HPDE6-E6E7 (cell line): ENCODE measurements at regions not wholly inside any gene's neighbourhood (a gene's known extent, or its start where the extent isn't known, plus 50 kb on each side); places are given as distances from the start of the nearest gene placed in this dataset.

Experiments used
- DNase-seq: peaks from one replicate; pipeline ENCODE4 v3.0.0; 2011; ENCODE audit warnings: missing footprints; ENCODE audit errors: extremely low spot score

DNA sequence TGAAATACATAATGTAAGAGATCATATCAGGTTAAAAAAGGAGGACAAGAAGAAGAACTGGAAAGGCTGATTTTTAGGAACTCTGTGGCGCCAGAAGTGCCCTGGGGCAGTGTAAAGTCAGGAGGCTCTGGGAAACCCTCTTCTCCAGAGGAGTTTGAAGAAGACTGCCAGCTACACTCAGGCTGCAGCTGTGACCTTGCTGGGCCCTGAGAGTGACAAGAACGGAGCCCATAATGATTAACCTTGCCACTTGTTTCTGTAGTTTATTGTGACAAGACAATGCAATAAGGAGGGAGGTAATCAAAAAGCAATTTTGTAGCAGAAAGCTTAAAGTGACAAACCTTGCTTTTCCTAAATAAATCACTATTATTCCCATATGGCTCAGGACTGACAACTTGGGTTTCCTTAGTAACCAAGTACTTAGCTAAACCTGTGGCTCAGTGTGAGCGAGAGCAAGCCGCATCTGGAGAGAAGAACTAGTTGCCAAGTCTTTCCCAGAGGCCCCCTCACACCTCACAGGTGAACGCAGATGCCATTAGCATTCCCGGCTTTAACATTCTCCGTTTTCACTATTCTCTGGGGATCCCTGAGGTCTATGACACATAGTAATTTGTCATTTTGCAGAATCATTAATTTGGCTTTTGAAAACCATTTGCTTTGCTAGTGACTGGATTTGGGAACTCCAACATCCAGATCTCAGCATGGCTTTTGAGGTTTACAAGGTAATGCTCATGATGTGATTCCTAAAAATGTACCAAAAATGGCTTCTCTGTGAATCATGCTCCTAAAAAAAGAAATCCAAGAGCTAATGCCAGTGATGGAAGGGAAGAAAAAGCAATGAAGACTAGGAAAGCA, 115.9 kb downstream of the OMA1 start:
- no peak for DNase-seq

DNA sequence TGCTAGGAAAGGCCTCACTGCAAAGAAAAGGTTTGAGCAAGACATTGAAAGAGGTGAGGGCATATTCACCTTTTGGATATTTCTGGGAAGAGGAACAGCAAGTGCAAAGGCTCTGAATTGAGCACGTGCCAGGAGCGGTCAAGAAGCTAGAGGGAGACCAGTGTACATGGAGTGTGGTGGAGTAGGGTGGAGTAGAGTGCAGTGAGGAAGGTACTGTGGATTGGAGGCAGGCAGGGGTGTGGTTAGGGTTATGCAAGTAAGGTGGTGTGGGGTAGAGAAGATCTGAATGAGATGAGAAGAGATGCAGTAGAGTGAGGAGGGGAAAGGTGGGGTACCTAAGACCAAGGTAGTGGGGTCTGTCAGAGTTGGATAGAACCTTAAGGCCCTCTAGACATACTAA, 119.6 kb downstream of the OMA1 start:
- DNase-seq = no peak

DNA sequence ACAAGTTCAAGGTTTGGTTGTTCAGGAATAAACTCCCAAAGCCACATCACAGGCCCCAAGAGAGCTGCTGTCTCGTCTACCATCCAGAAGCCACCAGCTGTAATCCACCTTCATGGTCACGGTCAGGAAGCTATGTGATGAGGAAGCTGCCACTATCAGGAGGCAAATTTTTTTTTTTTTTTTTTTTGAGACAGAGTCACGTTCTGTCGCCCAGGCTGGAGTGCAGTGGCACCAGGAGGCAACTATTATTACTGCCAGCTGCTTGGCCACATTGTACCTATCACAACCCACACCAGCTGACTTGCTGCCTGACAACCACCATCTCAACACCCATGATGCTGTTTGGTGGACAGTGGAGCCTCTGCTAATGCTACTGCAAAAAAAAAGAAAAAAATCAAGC, 124.1 kb downstream of the OMA1 start:
- DNase-seq = no peak

DNA sequence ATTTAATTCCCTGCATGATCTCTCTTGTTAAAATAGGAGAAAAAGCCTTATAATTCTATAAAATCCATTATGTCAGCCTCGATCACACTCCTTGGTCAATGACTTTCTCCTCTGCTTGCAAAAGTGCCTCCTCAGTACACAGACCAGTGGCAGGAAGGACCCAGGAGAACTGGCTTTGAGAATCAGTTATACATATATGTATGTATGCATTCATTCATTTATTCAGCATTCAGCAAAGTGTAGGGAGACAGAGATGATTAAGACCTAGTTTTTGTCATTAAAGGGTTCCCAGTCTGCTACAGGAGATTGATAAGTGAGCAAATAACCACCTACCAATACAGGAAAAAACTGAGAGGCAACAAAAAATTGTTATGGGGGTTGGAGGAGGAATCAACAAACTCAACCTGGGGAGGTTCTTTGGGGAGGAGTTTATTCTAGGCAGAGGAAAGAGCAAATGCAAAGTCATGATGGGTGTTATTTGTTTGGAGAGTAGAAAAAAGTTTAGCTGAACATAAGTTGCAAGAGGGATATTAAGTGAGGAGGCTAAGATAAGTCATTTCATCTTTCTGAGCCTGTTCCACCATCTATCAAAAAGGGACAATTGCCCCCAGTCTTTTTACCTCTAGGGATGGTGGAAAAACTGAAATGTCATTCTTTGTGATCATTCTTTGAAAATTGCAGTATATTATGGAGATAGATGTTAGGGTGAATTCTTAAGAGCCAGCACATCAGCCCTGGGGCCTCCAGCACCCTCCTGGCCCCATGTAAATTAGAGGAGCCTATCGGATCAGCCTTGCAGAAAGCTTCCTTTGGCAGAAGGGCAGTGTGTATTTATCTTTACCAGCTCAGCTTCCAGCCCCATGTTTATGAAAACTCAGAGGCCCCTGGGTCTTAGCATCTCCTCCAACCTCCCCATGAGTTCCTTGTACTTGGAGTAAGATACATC, 128.0 kb downstream of the OMA1 start:
- DNase-seq = no peak

DNA sequence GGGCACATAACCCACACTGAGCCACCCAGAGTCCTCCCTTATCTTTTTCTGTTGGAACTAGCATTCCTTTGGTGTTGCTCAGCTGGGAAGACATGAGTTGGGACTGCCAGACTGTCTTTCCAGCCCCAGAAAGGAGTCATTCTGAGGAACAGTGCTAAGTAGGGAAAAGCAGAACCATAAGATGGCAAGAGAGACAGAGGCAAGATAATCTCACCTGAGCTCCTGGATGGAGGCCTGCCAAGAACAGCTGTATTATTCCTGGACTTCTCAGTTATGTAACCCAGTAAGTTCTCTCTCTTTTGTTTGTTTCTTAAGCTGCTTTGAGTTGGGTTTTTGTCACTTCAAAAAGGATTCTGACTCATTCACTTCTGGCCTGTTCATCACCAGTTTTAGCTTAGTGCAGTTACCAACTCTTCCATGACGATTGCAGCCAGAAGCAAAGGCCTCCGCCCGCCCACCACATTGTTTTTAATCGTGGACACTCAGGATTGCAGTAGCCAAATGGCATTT, 134.4 kb downstream of the OMA1 start:
- DNase-seq = no peak

DNA sequence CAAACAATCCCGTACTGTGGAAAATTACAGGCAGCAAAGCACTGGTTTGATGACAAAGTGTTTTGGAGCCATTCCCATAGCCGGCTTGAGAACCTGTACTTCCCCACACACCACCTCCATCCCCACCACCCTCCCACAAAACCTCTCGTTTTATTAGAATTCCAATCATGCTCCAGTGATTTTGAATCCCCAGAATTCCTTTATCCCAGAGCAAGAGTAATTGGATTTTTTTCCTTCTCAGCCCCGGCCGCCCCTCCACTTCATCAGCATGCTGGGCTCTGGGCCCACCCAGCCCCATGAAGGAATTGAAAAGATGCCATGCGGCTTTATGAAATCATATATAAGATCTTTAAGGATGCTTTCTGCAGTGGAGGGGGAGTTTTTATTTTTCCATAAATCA, 136.6 kb downstream of the OMA1 start:
- no peak for DNase-seq

DNA sequence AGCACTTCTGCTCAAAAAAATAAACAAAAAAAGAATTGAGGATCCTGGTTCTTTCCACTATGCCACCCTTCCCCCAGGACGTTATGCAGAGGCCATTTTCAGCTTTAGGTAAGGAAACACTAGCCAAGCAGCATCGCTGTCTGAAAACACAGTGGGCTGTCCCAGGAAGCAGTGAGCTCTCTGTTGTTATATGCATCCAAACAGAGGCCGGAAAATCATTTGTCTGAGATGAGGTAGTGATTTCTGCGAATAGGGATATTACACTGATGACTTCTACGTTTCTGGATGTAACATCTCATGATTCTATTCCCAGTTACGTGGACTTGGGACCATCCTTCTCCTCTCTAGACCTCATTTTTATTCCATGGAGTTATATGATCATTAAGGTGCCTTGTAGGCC, 137.2 kb downstream of the OMA1 start:
- DNase-seq = no peak

DNA sequence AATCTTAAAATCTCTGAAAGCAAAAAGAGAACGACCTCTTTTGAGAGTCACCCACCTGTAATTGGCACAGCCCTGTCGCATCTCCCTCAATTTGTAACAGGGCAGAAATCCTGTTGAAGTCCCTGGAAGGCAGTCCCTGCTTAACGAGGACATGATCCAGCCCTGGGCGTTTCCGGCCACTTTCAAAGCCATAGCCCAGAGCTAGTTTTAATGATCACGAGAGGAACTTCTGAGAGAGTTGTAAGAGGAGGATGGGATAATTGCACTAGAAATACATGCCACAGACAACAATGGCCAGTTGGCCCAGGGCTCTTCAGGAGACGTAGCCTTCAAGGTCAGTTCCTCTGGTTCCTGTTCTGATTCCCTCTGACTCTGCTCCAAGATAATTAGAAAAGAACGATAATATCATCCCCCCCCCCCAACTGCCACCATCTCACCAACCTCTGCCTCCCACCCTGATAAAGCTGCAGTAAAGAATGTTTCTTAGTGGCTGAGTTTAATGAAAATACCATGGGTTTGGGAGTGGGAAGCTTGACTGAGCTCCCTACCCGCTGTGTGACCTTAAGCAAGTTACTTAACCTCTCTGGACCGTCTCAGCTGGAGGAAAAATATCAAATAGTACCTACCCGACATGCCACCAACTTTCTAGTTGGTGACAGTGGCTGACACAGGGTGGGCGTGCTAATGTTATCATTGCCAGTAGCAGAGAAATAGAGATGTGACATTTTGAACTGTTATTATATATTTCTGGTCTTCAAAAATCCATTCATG, 140.0 kb downstream of the OMA1 start:
- DNase-seq = no peak

DNA sequence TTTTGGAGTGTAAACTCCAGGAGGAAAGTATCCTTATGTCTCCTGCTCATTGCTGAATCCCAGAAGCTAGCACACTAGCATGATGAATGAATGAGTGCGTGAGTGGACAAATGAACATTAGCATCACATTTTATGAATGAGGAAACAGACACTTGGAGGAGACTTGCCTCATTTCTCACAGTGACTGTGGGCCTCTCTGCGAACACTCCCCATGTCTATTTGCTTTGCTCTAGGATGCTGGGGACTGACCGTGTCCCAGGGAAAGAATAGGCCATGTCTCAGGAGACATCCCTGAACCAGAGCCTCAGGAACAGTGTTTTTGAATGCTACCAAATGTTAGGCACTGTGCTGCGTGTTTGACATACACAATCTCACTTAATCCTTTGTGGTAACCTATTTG, 140.9 kb downstream of the OMA1 start:
- no peak for DNase-seq

DNA sequence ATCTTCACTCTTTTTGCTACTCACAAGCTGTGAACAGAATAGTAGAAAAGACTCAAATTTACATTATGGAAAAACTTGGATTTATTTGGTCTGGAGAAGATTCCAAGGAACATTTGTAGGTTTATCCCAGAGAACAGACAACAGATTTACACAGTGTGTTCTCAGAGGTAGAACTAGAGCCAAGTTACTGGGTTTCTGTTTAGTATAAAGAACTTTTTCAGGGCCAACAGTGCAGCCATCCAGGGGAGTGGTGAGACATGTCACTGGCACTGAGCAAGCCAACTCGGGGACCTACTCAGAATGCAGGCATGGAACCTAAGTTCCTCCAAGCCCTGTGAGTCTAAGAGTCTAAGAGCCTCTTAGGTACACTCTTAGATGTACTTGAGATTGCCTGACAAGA, 142.6 kb downstream of the OMA1 start:
- DNase-seq = no peak

DNA sequence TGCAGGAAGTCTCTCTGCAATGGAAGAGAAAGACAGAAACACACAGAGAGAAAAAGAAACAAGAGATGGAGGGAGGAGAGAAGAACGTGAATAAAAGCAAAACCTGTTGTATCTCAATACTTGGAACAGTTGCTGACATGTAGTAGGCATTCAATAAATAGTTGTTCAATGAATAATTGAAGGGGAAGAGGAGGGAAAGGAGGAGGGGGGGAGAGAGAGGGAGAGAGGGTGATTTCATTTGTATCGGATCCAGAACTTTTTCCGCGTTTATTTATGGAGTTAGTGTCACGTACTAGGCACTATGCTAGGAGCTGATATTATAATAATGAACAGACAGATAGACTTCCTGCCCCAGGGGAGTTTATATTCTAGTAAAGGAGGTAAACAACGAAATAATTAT, 144.1 kb downstream of the OMA1 start:
- no peak for DNase-seq

DNA sequence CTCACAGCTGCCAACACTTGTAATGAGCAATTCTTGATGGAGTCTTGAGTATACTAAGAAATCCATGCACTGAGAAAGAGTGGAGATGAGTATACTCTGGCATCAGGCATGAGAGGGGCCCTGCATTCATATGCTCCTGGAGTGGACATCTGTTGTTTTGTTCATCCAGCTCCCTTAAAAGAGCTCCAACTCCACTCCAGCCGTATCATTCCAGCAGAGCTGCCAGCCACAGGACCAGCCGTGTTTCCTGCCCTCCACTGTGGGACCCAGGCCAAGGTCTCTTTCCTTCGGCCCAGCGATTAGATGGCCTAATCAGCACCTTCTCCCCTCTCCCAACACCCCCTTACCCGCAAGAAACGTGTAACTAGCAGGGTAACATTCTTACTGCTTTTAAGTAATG, 144.5 kb downstream of the OMA1 start:
- no peak for DNase-seq

DNA sequence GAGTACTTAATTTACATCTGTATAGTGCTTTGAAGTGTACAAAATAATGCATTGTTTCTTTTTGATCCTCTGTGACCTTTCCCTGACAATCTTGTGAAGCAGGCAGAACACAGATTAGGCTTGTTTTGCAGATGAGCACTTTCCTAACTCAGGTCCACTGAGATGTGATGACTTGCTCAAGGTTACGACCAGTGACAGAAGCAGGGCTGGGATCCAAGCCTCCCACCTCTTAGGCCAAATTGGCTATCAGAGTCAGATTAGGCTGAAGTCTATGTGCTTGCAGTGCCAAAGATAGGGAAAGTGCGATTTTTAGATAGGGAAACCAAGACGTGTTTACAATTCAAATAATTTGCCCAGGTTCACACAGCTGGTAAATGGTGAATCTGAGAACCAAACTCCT, 147.3 kb downstream of the OMA1 start:
- no peak for DNase-seq

DNA sequence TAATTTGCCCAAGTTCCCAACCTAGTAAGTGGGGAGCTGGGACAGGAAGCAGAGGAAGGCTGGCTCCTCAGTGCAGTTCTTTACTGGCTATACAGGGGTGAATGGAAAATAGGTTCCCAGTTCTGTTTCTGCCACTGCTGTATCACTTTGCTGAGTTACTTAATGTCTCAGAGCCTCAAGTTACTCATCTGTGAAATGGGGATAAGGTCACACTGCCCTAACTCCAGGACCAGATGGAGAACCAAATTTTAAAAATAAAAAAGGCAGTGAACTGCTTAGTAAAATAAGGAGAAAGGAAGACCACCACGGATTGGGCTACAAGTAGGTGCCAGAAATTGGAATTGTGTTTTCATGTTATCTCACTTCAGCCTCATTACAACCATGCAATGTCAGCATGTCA, 147.8 kb downstream of the OMA1 start:
- DNase-seq = no peak

DNA sequence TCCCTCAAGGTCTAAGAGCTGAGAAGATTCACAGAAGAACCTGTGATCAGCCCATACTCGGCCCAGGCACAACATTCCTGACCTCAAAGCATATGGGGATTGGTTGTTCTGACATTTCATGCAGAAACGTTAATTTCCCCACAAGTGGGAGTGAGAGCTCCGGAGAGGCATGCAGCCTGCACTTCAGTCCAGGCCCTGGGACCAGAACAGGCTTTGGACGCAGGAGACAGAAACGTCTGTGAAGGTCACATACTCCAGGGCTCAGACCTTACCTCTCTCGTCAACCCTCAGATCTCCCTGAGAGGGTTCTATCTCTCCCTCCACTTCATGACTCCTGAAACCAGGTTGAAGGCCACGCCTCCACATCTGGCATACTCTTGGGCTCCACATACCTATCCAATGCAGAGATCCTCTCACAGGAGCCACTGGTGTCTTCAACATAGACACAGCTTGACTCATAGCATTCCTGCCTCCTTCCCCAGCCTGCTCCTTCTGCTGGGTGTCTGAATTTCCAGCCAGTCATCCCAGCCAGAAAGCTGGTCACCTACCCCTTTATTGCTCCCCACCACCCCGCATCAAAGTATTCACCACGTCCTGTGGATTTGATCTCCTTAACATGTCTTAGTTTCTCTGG, 149.2 kb downstream of the OMA1 start:
- no peak for DNase-seq

DNA sequence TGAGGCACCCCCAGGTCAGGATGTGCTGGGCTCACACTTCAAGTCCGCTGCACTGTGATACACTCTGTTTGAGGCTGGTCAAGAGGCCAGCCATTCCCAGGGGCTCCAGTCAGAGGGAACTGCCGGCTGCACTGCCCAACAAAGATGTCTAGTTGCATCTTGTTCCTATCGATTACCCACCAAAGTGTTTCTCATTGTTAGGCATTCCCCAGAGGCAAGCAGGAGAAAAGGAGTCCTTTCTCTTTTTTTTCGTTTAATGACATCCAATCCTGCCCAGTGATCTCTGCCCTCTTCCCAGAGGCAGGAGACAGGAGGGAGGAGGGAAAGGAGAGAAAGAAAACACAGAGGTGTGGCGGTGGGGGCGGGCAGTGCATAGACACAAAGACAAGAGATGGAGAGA, 150.4 kb downstream of the OMA1 start:
- DNase-seq = no peak

DNA sequence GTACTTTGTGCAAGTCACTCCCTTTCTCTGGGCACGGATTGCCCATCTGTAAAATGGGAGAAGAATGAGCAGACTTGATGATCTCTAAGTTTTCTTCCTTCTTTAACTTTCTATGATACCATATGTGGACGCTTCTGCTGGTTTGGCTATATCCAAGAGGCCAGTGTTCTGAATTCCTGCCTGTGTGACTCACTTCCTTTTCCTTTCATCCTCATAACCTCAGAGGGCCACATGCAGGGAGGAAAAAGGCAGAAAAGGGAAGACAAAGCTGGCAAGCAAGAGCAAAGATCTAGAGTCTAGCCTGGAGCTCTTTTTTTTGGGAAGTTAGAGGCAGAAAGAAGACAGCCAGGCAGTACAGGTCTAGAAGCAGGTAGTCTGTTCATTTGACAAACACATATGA, 151.2 kb downstream of the OMA1 start:
- peak; percentile 44 for DNase-seq

DNA sequence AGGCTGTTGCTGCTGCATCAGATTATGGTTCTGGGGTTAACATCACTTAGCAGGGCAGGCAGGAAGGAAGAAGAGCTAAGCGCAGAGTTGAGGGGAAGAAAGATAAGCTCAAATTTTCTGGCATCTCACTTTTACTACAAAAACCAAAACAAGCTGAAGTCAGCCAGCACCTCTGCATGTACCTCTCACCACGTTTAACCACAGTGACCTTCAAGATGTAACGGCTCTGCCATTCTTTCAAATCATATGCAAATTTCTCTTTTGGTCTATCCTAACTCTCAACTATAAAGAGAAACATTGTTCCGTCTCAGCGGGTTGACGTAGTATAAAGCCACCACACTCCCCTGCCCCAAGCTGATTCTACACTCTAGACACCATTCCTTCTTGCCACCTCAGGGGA, 154.4 kb downstream of the OMA1 start:
- no peak for DNase-seq

DNA sequence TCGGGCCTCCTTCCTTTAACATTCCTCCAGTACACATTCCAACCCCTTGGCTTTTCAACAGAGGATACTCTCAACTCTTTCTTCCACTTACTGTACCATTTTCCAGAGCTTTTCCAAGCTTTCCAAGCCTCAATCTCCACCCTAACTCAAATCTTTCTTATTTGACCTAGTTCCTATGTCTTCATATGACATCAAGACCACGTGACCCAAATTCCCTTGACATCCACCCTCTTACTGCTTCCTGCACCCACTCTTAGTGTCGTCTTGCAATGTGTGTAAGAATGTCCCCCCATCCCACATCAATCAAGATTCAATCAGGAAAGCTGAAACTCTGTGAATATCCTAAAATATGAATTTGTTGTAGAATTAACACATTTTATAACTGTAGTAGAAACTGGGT, 155.0 kb downstream of the OMA1 start:
- DNase-seq = no peak

DNA sequence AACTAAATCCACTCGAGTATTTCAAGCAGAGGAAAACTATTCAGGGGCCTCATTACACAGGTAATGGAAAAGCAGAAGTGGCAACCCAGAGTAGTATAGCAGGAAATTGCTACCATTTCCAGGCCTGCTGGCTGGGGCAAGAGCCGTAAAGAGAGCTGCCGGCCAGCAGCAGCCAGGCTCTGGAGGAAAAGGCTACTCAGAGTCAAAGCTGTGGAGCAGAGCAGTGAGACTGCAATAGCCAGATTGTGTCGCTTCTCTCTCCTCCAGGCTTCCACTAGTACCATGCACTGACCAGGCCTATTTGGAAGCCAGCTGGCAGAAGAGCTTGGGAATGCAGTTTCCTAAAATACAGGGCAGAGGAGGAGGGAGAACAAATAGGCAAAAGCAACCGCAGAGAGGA, 155.5 kb downstream of the OMA1 start:
- DNase-seq = no peak

DNA sequence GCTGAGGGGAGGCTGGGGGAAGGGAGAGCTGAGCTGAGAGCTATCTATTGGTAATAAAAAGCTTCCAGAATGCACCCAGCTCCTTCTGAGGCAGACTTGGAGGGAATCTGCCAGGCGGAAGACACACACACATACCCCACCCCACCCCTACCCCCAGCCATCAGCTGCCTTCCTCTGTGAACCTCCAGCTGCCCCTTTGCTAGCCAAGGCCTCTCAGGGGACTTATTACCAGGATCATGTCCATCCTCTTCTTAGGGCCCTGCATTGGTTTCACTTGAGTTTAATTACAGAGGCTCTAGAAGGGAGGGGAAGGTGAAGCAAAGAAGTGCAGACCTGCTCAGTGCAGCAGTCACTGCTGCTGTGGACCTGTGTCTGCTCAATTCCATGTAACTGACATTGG, 156.4 kb downstream of the OMA1 start:
- no peak for DNase-seq

DNA sequence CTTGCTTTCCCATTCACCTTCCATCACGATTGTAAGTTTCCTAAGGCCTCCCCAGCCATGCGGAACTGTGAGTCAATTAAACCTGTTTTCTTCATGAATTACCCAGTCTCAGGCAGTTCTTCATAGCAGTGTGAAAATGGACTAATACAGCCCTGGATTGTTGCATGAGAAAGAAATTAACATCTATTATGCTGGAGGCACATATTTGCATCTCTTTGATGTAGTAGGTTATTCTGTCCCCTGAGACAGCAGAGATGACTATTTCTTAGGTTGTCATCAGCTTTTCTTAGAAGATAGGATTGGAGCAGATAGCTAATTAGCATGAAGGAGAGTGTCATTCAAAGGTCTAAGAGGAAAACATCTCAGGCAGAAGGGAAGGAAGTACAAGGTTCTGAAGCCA, 166.2 kb downstream of the OMA1 start:
- no peak for DNase-seq
